GM21360 (cell line): ENCODE measurements at regions not wholly inside any gene's neighbourhood (a gene's known extent, or its start where the extent isn't known, plus 50 kb on each side); places are given as distances from the start of the nearest gene placed in this dataset.
"Not testable (repeated sequence)": the region's sequence is repeated elsewhere in the genome, so short reads cannot be mapped to it uniquely, and the experiment has no call there.

Experiments
- ATAC-seq: cut with Tn5 transposase; IDR thresholded peaks from one replicate; pipeline ENCODE4 v1.9.1; 2021; ENCODE audit warnings: mild to moderate bottlenecking, moderate library complexity; ENCODE audit not compliant: unreplicated experiment

DNA sequence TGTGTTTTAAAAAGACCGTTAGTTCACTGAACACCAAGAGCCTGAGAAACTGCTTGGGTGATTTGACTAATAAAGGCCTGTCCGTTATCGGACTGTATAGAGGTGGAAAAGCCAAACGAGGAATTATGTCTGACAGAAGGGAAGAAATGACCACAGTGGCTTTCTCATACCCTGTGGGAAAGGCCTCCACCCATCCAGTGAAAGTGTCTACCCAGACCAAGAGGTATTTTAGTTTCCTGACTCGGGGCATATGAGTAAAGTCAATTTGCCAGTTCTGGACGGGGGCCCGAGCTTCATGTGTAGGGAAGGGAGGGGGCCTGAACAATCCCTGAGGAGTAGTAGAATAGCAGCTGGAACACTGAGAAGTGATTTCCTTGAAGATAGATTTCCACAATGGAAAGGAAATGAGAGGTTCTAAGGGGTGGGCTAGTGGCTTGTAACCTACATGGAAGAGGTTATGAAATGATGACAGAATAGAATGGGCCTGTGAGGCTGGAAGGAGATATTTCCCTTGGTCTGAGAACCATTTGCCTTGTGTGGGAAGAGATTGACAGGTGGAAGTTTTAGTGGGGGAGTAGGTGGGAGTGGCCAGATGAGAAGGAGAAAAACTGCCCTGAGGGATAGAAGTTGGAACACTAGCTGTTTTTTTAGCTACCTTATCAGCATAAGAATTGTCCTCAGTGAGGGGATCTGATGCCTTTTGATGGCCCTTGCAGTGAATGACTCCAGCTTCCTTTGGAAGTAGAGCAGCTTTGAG lies 106.4 kb upstream of the PPM1J start:
- ATAC-seq: not testable (repeated sequence)

GRCh38 chr1:112818990-112819689 lies 104.0 kb upstream of the PPM1J start:
- ATAC-seq: no peak

- no peak for ATAC-seq
These were observed 102.6 kb upstream of the PPM1J start for GRCh38 chr1:112817555-112818373.

DNA sequence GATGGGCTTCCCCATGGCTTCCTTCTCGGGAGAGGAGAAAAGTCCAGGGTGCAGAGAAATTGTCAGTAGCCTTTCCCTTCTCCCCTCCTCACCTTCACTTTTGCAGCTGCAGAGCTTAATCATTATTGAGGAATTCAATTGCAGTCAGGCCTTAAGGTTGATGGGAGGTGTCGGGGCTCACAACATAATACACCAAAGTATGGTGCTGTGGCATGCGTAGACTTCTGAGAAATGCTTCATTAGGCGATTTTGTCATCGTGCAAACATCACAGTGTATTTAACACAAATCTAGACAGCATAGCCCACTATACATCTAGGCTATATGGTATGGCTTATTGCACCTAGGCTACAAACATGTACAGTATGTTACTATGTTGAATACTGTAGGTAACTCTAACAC lies 100.2 kb upstream of the PPM1J start:
- ATAC-seq: no peak

GRCh38 chr1:112814645-112815044 lies 99.5 kb upstream of the PPM1J start:
- ATAC-seq: not testable (repeated sequence)

GRCh38 chr1:112808861-112809684 lies 93.9 kb upstream of the PPM1J start:
- peak; percentile 52 for ATAC-seq

- ATAC-seq: no peak
These were observed 92.9 kb upstream of the PPM1J start for GRCh38 chr1:112807999-112808398.

- no peak for ATAC-seq
These were observed 92.0 kb upstream of the PPM1J start for GRCh38 chr1:112807117-112807516.

- ATAC-seq: no peak
These were observed 91.0 kb upstream of the PPM1J start for GRCh38 chr1:112806090-112806642.

- ATAC-seq: no peak
These were observed 90.2 kb upstream of the PPM1J start for GRCh38 chr1:112805155-112805853.

DNA sequence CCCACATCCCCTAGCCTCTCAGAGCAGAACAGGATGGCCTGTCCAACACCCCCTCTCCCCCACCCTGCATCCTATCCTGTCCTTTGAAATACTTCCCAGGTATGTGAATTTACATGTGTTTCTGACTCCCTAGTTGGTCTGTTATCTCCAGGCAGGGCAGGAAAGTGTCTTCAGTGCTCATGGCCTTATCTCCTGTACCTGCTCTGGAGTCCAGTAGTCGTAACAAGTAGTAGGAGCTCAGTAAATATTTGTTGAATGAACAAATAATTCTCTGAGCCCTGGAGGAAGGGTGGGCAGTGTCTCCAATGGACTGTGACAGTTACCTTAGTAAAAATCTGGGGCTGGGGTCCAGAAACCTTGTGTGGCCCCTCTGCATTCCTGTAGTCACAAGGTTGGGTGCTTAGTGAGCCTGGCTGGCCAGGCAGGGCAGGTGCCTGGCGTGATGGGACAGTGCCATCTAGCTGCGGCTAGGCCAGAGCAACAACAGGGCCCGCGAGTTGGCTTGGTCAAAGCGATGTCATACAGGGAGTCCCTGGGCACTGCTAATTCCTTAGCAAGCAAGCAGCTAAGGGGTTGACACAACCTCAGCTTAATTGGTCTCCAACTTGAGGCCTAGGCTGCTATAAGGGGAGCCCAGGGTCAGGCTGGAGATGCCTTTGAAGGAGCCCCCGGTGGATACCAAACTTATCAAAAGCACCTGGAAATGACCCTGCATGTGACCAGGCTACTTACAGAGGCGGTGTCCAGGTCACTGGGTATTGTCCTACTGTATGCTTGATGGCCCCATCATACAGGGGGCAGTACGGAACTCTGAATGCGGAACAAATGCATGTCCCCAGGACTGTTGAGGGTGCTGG lies 89.0 kb upstream of the PPM1J start:
- no peak for ATAC-seq

DNA sequence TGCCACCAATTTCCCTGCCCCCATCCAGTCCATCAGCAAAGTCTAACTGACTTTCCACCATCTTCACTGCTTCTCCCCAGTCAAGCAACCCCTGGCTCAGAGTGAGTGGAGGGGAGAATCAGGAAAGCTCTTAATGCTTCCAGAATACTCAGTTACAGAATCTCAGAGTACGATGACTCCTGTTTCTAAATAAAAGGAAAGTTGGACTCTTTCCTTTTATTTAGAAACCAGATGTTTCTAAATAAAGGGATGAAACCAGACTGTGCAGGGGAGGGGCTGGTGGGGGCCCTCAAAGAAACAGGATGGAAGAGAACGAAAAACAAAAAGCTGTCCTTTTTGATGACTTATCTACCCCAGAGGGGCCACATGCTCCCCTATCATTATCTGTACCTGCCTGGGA lies 85.2 kb upstream of the PPM1J start:
- no peak for ATAC-seq

DNA sequence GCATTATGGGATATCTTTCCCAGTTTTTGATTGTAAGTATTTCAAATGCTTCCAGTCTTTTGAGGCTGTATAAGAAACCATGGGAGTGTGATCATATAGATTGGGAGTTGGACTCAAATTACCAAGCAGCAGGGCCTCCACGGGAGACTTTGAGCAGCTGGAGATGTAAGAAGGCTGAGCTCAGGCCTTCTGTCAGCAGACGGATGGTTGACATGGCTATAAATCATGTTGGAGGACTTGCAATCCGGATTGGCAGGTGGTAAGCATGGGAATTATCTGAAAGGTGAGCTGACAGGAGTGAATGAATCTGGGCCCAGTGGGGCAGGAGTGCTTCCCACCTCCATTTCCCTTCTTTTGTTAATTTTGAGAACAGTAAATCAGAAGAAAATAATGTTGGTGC lies 83.2 kb upstream of the PPM1J start:
- ATAC-seq: no peak

- no peak for ATAC-seq
These were observed 82.1 kb upstream of the PPM1J start for GRCh38 chr1:112797224-112797623.

- no peak for ATAC-seq
These were observed 79.6 kb upstream of the PPM1J start for GRCh38 chr1:112794654-112795239.

DNA sequence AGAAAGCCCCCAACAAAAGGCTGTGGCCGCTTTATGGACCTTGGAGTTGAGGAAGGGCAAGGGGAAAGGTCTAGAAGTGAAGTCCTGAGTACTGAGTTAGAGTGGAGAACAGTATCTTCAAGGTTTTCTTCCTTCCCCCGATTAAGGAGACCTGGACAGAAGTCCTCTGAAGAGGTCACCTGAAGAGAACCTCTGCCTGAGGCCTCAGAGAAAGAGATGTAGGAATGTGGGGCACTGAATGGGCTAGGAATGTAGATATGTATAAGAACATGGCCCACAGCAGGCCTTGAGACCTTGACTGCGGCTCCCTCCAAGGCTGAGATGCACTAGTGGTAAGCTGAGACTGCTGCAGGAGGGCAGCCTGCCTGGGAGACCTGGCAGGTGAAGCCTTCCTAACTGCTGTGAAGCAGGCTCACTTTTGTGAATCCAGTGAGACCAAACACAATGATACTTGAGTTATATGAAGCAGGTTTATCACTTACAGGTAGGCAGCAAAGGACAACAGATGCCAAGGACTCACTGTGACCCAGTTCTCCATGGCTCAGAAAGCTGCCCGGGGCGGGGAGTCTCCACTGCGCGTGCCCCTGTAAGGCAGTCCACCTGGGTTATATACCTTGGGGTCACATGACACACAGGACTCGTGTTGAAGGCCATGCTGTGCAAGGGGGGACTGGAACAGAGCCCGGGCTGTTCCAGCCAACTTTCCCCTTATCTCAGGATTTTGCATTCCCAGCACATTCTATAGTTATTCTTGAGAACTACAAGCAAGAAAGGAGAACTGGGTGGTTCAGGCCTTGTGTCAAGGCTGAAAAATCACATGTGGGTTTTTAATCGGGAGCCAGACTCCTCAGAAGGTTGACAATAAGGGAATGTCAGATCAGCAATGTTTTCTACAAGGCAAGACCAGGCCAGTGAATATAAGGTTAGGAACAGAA lies 78.8 kb upstream of the PPM1J start:
- no peak for ATAC-seq

DNA sequence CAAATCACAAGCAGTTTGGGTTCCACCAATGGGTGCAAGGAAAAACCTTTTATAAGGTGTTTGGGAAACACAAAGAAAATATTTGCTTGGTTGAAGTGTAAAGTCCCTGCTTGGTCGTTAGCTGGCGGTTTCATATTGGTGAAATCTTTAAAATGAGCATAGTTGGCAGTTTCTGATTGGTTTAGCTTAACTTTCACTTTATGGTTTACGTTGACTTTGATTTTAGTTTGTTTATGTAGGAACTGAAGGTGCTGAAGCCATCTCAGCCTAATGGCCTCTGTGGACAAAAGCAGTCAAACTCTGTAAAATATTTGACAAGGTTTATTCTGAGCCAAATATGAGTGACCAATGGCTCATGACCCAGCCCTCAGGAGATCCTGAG lies 76.6 kb upstream of the PPM1J start:
- ATAC-seq: no peak
